Fibroblast of the aortic adventitia (primary cell): ENCODE measurements at regions not wholly inside any gene's neighbourhood (a gene's known extent, or its start where the extent isn't known, plus 50 kb on each side); places are given as distances from the start of the nearest gene placed in this dataset.

Source experiments
- DNase-seq: peaks from one replicate; pipeline ENCODE4 v3.0.0-alpha.2; 2010; ENCODE audit warnings: low read depth
- H3K4me3 ChIP-seq: 2 replicates; pipeline ENCODE4 v1.5.1; 2011; ENCODE audit warnings: low read depth, mild to moderate bottlenecking, control low read depth, low read length, moderate library complexity
- CTCF ChIP-seq: IDR thresholded peaks from 2 replicates; pipeline ENCODE4 v1.5.1; 2011; ENCODE audit warnings: mild to moderate bottlenecking, low read length, control low read depth, inconsistent platforms; ENCODE audit not compliant: insufficient read depth

GRCh38 chr3:14312375-14312774 is 90.0 kb upstream of the SLC6A6 start:
- H3K4me3 ChIP-seq: no peak overlapping the region
- TF ChIP-seq CTCF: no peak
- DNase-seq: no peak

- DNase-seq: no peak
- H3K4me3 ChIP-seq: no peak overlapping the region
- no peak for TF ChIP-seq CTCF
Measured at GRCh38 chr3:14317057-14317553, 85.3 kb upstream of the SLC6A6 start.

- H3K4me3 ChIP-seq: no peak overlapping the region
- no peak for TF ChIP-seq CTCF
- no peak for DNase-seq
Measured at GRCh38 chr3:14318646-14319045, 83.8 kb upstream of the SLC6A6 start.

GRCh38 chr3:14319654-14320182 is 82.7 kb upstream of the SLC6A6 start:
- peak; percentile 59 for DNase-seq
- no peak overlapping the region for H3K4me3 ChIP-seq
- no peak for TF ChIP-seq CTCF

GRCh38 chr3:14320219-14320618 is 82.2 kb upstream of the SLC6A6 start:
- no peak for DNase-seq
- TF ChIP-seq CTCF: no peak
- H3K4me3 ChIP-seq: no peak overlapping the region

- TF ChIP-seq CTCF: no peak
- no peak for DNase-seq
- no peak overlapping the region for H3K4me3 ChIP-seq
Measured at GRCh38 chr3:14322001-14322400, 80.4 kb upstream of the SLC6A6 start.
